A673 (cell line): ENCODE measurements at regions not wholly inside any gene's neighbourhood (a gene's known extent, or its start where the extent isn't known, plus 50 kb on each side); places are given as distances from the start of the nearest gene placed in this dataset.
"Not testable (repeated sequence)": the region's sequence is repeated elsewhere in the genome, so short reads cannot be mapped to it uniquely, and the experiment has no call there.

Source experiments
- BruUV-seq: library from RNA; stranded (reverse); fragments of 400-500 nt; replicated peaks from 2 replicates; lab custom pipeline; 2021; lab: Mats Ljungman, UMichigan
- CTCF ChIA-PET: fragments of 300-600 bp; sonication (Branson Sonifier 250); formaldehyde crosslinking; loops from one replicate; lab custom pipeline; 2022; ENCODE audit warnings: antibody characterized with exemption; lab: Charles Lee
- POLR2A ChIA-PET: fragments of 300-600 bp; sonication (Branson Sonifier 250); formaldehyde crosslinking; loops from one replicate; lab custom pipeline; 2022; ENCODE audit warnings: antibody characterized with exemption; ENCODE audit not compliant: low non-redundant PET; lab: Charles Lee
- DNase-seq: peaks from one replicate; pipeline ENCODE4 v3.0.0-alpha.2; 2015; ENCODE audit warnings: low spot score
- H3K27ac ChIP-seq: fragments of 200-600 bp; sonication (generic); 2 replicates; pipeline ENCODE4 v1.5.1; 2016; ENCODE audit warnings: mixed run types, low read depth, mild to moderate bottlenecking, mixed read lengths, antibody characterized with exemption, low read length; ENCODE audit not compliant: poor library complexity, severe bottlenecking
- H3K27me3 ChIP-seq: fragments of 200-600 bp; sonication (generic); replicated peaks from 2 replicates; pipeline ENCODE4 v1.6.1; 2017; ENCODE audit warnings: mixed run types, low read depth, mild to moderate bottlenecking, mixed read lengths, antibody characterized with exemption, low read length; ENCODE audit not compliant: insufficient read depth, poor library complexity
- H3K36me3 ChIP-seq: fragments of 200-600 bp; sonication (generic); 2 replicates; pipeline ENCODE4 v1.6.1; 2016; ENCODE audit warnings: mixed run types, mild to moderate bottlenecking, mixed read lengths, antibody characterized with exemption, low read length; ENCODE audit not compliant: insufficient read depth, poor library complexity, severe bottlenecking
- H3K4me1 ChIP-seq: fragments of 200-600 bp; sonication (generic); 2 replicates; pipeline ENCODE4 v1.6.1; 2017; ENCODE audit warnings: mixed run types, mild to moderate bottlenecking, mixed read lengths, antibody characterized with exemption, low read length; ENCODE audit not compliant: insufficient read depth, poor library complexity, severe bottlenecking
- H3K4me3 ChIP-seq: fragments of 200-600 bp; sonication (generic); 2 replicates; pipeline ENCODE4 v1.5.1; 2016; ENCODE audit warnings: low read depth, mixed run types, mild to moderate bottlenecking, mixed read lengths, low read length; ENCODE audit not compliant: poor library complexity, severe bottlenecking
- H3K9me3 ChIP-seq: fragments of 200-600 bp; sonication (generic); 2 replicates; pipeline ENCODE4 v1.6.1; 2016; ENCODE audit warnings: mixed run types, low read depth, mild to moderate bottlenecking, mixed read lengths, antibody characterized with exemption, low read length; ENCODE audit not compliant: poor library complexity, severe bottlenecking
- CTCF ChIP-seq: fragments of 300-800, 200-600 bp; sonication (generic); conservative IDR thresholded peaks from 2 replicates; pipeline ENCODE4 v1.5.1; 2017; ENCODE audit warnings: low read depth, mild to moderate bottlenecking, antibody characterized with exemption, low read length, moderate library complexity, mixed read lengths
- EZH2 ChIP-seq: fragments of 200-600 bp; sonication (generic); IDR thresholded peaks from 2 replicates; pipeline ENCODE4 v1.6.1; 2017; ENCODE audit warnings: borderline replicate concordance, low read depth, mild to moderate bottlenecking, mixed read lengths, antibody characterized with exemption, low read length; ENCODE audit not compliant: poor library complexity, severe bottlenecking
- intact Hi-C: fragments of 100-400 bp; cut with micrococcal nuclease; formaldehyde crosslinking; loops from one replicate; pipeline ENCODE4 v1.10.0; 2022; ENCODE audit not compliant: unreplicated experiment

- no peak overlapping the region for H3K4me3 ChIP-seq
- TF ChIP-seq CTCF (no peak), EZH2 (no peak)
- H3K9me3 ChIP-seq: no peaks in the 10 kb centered on the region
- intact Hi-C loops: no loop called here
- BruUV-seq: no TSS peak
- CTCF ChIA-PET: no interaction called here
- H3K27ac ChIP-seq: no peak overlapping the region
- POLR2A ChIA-PET: interaction anchor here (0.8 kb wide), 1 partner anchor 166 kb away, joined by 3 read pairs; no protein-coding TSS in a partner anchor
- no peaks in the 10 kb centered on the region for H3K36me3 ChIP-seq
- peaks cover 7% of the 10 kb centered on the region for H3K4me1 ChIP-seq
- H3K27me3 ChIP-seq: no peaks in the 10 kb centered on the region
- no peak for DNase-seq
These were observed 127.9 kb downstream of the EVA1A start for GRCh38 chr2:75432761-75433361.

- ChIA-PET POLR2A (no interaction called here), CTCF (no interaction called here)
- Histone ChIP-seq H3K36me3 (no peaks in the 10 kb centered on the region), H3K27me3 (no peaks in the 10 kb centered on the region), H3K9me3 (no peaks in the 10 kb centered on the region), H3K4me1 (peaks cover 7% of the 10 kb centered on the region), H3K27ac (no peak overlapping the region), H3K4me3 (no peak overlapping the region)
- DNase-seq: peak; percentile 25
- BruUV-seq: no TSS peak
- TF ChIP-seq EZH2 (no peak), CTCF (no peak)
- intact Hi-C loops: no loop called here
These were observed 129.0 kb downstream of the EVA1A start for GRCh38 chr2:75431763-75432162.

- BruUV-seq: no TSS peak
- Histone ChIP-seq H3K27ac (no peak overlapping the region), H3K4me1 (peaks cover 7% of the 10 kb centered on the region), H3K27me3 (no peaks in the 10 kb centered on the region), H3K9me3 (no peaks in the 10 kb centered on the region), H3K36me3 (no peaks in the 10 kb centered on the region), H3K4me3 (no peak overlapping the region)
- POLR2A ChIA-PET: no interaction called here
- CTCF ChIA-PET: no interaction called here
- no peak for DNase-seq
- no peak for TF ChIP-seq CTCF
- TF ChIP-seq EZH2: no peak
- intact Hi-C loops: no loop called here
These were observed 129.5 kb downstream of the EVA1A start for GRCh38 chr2:75431276-75431675.

DNA sequence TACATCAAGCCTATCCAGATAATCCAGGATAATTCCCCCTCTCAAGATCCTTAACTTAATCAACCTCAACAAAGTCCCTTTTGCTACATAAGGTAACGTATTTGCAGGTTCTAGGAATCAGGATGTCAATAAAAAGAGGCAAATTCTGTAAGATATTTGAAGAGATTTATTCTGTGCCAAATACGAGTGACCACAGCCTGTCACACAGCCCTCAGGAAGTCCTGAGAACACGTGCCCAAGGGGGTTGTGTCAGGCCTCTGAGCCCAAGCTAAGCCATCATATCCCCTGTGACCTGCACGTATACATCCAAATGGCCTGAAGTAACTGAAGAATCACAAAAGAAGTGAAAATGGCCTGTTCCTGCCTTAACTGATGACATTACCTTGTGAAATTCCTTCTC lies 130.3 kb downstream of the EVA1A start:
- H3K4me3 ChIP-seq, H3K27me3 ChIP-seq, POLR2A ChIA-PET, DNase-seq, H3K9me3 ChIP-seq, H3K36me3 ChIP-seq, CTCF ChIA-PET, H3K27ac ChIP-seq, intact Hi-C loops, BruUV-seq, H3K4me1 ChIP-seq: not testable (repeated sequence)
